ENCODE measurements at regions not wholly inside any gene's neighbourhood (a gene's known extent, or its start where the extent isn't known, plus 50 kb on each side); places are given as distances from the start of the nearest gene placed in this dataset.
"Not testable (repeated sequence)": the region's sequence is repeated elsewhere in the genome, so short reads cannot be mapped to it uniquely, and the experiment has no call there.

DNA sequence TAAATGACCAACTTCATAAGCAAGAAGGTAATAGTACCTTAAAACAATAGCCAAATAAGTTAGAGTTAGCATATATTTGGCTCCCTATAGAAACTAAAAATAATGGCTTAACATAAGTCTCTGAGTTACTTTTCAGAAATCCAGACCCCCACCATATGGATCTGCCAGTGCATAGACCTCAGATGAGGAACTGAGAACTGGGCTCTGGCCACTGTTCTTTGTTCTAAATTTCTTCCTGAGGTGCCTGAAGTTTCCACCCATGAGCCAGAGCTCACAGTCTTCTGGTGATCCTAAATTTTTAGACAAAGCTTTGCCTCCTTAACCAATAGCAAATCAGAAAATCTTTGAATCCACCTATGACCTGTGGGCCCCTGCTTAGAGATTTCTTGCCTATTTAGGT is 250.9 kb downstream of the YTHDC2 start:
- intact Hi-C loops (cut with DNase I; ENCODE audit: low total_unique reads), result no loop called here
- no peaks in the 10 kb centered on the region for H3K27me3 ChIP-seq (replicated peaks in 1 of 7)
- no peaks in the 10 kb centered on the region for H3K36me3 ChIP-seq
- peaks cover 0 to 47% (median 25%) of the 10 kb centered on the region in 8 donors for H3K9me3 ChIP-seq
- no peaks in the 10 kb centered on the region for H3K4me1 ChIP-seq
- no peak overlapping the region for H3K4me3 ChIP-seq
- H3K27ac ChIP-seq, result no peak overlapping the region
- TF ChIP-seq, protein P1, sequence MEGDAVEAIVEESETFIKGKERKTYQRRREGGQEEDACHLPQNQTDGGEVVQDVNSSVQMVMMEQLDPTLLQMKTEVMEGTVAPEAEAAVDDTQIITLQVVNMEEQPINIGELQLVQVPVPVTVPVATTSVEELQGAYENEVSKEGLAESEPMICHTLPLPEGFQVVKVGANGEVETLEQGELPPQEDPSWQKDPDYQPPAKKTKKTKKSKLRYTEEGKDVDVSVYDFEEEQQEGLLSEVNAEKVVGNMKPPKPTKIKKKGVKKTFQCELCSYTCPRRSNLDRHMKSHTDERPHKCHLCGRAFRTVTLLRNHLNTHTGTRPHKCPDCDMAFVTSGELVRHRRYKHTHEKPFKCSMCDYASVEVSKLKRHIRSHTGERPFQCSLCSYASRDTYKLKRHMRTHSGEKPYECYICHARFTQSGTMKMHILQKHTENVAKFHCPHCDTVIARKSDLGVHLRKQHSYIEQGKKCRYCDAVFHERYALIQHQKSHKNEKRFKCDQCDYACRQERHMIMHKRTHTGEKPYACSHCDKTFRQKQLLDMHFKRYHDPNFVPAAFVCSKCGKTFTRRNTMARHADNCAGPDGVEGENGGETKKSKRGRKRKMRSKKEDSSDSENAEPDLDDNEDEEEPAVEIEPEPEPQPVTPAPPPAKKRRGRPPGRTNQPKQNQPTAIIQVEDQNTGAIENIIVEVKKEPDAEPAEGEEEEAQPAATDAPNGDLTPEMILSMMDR (IDR thresholded peaks at IDR 0.05 in 8 of 11, conservative IDR thresholded peaks at IDR 0.05 in 3 of 11), result no peak
- TF ChIP-seq POLR2AphosphoS5 (IDR thresholded peaks at IDR 0.05) (no peak), POLR2A (IDR thresholded peaks at IDR 0.05) (no peak)
- no peak for DNase-seq

DNA sequence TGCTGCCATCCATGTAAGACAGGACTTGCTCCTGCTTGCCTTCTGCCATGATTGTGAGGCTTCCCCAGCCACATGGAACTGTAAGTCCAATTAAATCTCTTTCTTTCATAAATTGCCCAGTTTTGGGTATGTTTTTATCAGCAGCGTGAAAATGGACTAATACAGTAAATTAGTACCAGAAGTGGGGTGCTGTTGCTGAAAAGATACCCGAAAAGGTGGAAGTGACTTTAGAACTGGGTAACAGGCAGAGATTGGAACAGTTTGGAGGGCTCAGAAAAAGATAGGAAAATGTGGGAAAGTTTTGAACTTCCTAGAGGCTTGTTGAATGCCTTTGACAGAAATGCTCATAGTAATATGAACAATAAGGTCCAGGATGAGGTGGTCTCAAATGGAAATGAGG is 253.3 kb downstream of the YTHDC2 start:
- H3K4me3 ChIP-seq; DNase-seq; H3K27me3 ChIP-seq (replicated peaks in 1 of 7); H3K36me3 ChIP-seq; H3K27ac ChIP-seq; intact Hi-C loops (cut with DNase I; ENCODE audit: low total_unique reads); H3K4me1 ChIP-seq: not testable (repeated sequence)
- WGBS, 5 donors, result 45 to 78% (median 47%) methylated on average over 2 of the region's 2 CpGs
- peaks cover 0 to 47% (median 25%) of the 10 kb centered on the region in 8 donors for H3K9me3 ChIP-seq

DNA sequence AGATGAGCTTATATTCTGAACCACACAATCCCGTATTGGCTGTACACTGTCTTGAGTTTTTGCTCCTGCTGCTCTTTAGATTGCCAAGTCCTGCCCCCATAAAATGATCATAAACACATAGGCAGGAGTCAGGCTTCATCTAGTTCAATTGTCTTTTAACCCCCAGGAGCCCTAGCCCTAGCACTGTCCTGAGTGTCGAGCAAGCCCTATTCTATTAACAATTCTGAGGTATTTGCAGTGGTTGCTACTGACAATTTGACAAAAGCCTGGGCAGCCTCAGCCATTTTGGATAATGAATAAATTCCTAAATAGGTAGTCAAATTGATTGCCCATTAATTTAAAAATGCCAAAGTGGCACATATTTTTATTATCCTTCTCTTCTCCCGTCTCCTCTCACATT is 257.2 kb downstream of the YTHDC2 start:
- TF ChIP-seq POLR2AphosphoS5 (IDR thresholded peaks at IDR 0.05) (no peak), POLR2A (IDR thresholded peaks at IDR 0.05) (no peak)
- TF ChIP-seq, protein P1 (IDR thresholded peaks at IDR 0.05 in 8 of 11, conservative IDR thresholded peaks at IDR 0.05 in 3 of 11), result no peak
- no peak overlapping the region for H3K27ac ChIP-seq
- no peaks in the 10 kb centered on the region for H3K27me3 ChIP-seq (replicated peaks in 1 of 7)
- H3K36me3 ChIP-seq, result no peaks in the 10 kb centered on the region
- H3K4me1 ChIP-seq, result no peaks in the 10 kb centered on the region
- intact Hi-C loops (cut with DNase I; ENCODE audit: low total_unique reads), result no loop called here
- DNase-seq, result no peak
- H3K4me3 ChIP-seq, result no peak overlapping the region
- 72 to 80% (median 76%) methylated on average over 3 of the region's 3 CpGs for WGBS, 5 donors
- H3K9me3 ChIP-seq, result peaks cover 0 to 32% (median 25%) of the 10 kb centered on the region in 8 donors

DNA sequence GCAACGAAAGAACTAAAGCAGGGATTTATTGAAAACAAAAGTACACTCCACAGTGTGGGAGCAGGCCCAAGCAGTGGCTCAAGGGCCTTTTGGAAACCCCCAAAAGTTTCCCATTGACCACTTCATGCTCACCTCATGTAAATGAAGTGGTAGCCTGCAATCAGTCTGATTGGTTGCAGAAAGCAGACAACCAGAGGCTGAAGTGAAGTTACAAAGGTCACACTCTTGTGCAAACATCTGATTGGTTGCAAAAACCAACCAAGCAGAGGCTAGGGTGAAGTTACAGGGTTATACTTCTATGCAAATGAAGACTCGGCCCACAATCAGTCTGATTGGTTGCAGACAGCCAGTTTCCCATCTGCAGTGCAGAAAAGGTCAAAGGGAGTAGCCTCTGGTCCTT is 258.0 kb downstream of the YTHDC2 start:
- WGBS, 5 donors, result 54 to 69% (median 68%) methylated on average over 2 of the region's 2 CpGs

More for the DNA sequence above, 258.0 kb downstream of the YTHDC2 start:
- no peak for DNase-seq
- H3K4me3 ChIP-seq, result no peak overlapping the region
- H3K4me1 ChIP-seq, result no peaks in the 10 kb centered on the region
- H3K36me3 ChIP-seq, result no peaks in the 10 kb centered on the region
- no peak overlapping the region for H3K27ac ChIP-seq
- intact Hi-C loops (cut with DNase I; ENCODE audit: low total_unique reads), result no loop called here
- H3K9me3 ChIP-seq, result peaks cover 0 to 24% (median 17%) of the 10 kb centered on the region in 8 donors
- TF ChIP-seq, protein P1 (IDR thresholded peaks at IDR 0.05 in 8 of 11, conservative IDR thresholded peaks at IDR 0.05 in 3 of 11), result no peak
- TF ChIP-seq POLR2A (IDR thresholded peaks at IDR 0.05) (no peak), POLR2AphosphoS5 (IDR thresholded peaks at IDR 0.05) (no peak)
- no peaks in the 10 kb centered on the region for H3K27me3 ChIP-seq (replicated peaks in 1 of 7)
